ENCODE measurements at regions not wholly inside any gene's neighbourhood (a gene's known extent, or its start where the extent isn't known, plus 50 kb on each side); places are given as distances from the start of the nearest gene placed in this dataset.
"Not testable (repeated sequence)": the region's sequence is repeated elsewhere in the genome, so short reads cannot be mapped to it uniquely, and the experiment has no call there.

DNA sequence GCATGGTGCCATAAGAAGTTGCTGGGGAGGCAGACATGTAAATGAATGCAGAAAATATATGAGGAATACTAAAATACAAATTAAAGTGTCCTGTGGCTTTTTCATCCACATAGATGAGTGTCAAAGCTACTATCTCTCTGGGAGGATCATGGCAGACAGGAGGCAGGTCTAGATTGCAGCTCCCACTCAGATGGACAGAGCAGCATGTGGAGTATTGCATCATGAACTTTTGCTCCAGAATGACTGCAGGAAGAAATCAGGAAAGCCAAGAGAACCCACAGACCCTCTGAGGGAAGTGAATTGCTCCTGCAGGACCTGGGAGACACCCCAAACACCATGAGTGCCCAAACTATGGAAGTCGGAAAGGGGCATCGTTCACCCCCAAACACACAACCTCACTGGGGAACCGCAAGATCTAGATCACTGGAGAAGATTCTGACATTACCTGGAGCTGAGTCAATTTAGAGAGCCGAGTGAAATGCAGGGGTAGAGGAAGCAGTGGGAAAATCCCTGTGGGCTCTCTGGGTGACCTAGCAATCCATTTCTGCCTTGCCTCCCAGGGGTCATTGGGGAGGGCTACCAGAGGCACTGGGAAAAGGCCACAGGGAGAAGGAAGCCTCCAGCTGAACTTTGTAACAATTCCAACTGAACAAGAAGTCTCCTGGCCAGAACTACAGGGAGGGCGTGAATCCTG lies 61.0 kb upstream of the PRSS3 start:
- not testable (repeated sequence) for H3K27me3 ChIP-seq (ENCODE audit: insufficient read depth); H3F3A ChIP-seq (replicated peaks; ENCODE audit: low read depth); H3K27me3 Mint-ChIP-seq (ENCODE audit: insufficient read depth, low read depth, poor library complexity); H3K9me2 ChIP-seq (ENCODE audit: insufficient read depth); ATAC-seq; H3K9me3 Mint-ChIP-seq; H3K79me2 ChIP-seq (replicated peaks; ENCODE audit: insufficient read depth); DNase-seq (ENCODE audit: low spot score); H3K27ac ChIP-seq (ENCODE audit: low read depth); H4K20me1 ChIP-seq (replicated peaks; ENCODE audit: insufficient read depth); H3K4me1 ChIP-seq (ENCODE audit: insufficient read depth); H3K36me3 Mint-ChIP-seq (ENCODE audit: low read depth); H2AFZ ChIP-seq; H3K36me3 ChIP-seq (ENCODE audit: insufficient read depth); H3K4me3 Mint-ChIP-seq; H3K4me1 Mint-ChIP-seq; H3K4me2 ChIP-seq; H3K4me3 ChIP-seq
- peak overlapping the region; percentile 14; the same call in 1 of the 2 replicates for H3K27ac Mint-ChIP-seq

DNA sequence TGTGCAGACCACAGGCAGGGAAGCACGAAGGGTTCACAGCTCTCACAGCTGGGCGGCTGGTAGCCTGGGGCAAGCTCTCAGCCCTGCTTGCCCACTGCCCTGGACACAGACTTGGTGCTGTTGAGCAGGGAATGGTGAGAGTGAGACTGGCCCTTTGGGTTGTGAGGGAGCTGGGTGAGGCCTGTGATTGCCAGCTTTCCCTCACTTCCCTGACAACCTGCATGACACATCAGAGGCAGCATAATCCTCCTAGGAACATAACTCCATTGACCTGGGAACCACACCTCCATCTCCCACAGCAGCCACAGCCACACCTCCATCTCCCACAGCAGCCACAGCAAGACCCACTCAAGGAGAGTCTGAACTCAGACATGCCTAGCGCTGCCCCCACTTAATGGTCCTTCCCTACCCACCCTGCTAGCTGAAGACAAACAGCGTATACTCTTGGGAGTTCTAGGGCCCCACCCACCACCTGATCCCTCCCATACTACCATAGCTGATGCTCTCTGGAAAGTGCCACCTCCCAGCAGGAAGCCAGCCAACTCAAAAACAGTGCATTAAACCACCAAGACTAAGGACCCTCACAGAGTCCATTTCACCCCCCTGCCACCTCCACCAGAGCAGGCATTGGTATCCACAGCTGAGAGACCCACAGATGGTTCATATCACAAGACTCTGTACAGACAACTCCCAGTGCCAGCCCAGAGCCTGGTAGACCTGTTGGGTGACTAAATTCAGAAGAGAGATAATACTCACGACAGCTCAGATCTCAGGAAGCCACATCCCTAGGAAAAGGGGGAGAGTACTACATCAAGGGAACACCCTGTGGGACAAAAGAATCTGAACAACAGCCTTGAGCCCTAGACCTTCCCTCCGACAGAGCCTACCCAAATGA lies 60.2 kb upstream of the PRSS3 start:
- not testable (repeated sequence) for H3K79me2 ChIP-seq (replicated peaks; ENCODE audit: insufficient read depth); H3K9me3 Mint-ChIP-seq; H3K36me3 ChIP-seq (ENCODE audit: insufficient read depth); H3K4me3 ChIP-seq; H3K9me2 ChIP-seq (ENCODE audit: insufficient read depth); DNase-seq (ENCODE audit: low spot score); H3K4me1 Mint-ChIP-seq; ATAC-seq; H2AFZ ChIP-seq; H3K4me1 ChIP-seq (ENCODE audit: insufficient read depth); H3K27me3 ChIP-seq (ENCODE audit: insufficient read depth); H3K4me3 Mint-ChIP-seq; H4K20me1 ChIP-seq (replicated peaks; ENCODE audit: insufficient read depth); H3K27ac Mint-ChIP-seq; H3K27ac ChIP-seq (ENCODE audit: low read depth); H3K36me3 Mint-ChIP-seq (ENCODE audit: low read depth); H3K4me2 ChIP-seq; H3F3A ChIP-seq (replicated peaks; ENCODE audit: low read depth); H3K27me3 Mint-ChIP-seq (ENCODE audit: insufficient read depth, low read depth, poor library complexity)

DNA sequence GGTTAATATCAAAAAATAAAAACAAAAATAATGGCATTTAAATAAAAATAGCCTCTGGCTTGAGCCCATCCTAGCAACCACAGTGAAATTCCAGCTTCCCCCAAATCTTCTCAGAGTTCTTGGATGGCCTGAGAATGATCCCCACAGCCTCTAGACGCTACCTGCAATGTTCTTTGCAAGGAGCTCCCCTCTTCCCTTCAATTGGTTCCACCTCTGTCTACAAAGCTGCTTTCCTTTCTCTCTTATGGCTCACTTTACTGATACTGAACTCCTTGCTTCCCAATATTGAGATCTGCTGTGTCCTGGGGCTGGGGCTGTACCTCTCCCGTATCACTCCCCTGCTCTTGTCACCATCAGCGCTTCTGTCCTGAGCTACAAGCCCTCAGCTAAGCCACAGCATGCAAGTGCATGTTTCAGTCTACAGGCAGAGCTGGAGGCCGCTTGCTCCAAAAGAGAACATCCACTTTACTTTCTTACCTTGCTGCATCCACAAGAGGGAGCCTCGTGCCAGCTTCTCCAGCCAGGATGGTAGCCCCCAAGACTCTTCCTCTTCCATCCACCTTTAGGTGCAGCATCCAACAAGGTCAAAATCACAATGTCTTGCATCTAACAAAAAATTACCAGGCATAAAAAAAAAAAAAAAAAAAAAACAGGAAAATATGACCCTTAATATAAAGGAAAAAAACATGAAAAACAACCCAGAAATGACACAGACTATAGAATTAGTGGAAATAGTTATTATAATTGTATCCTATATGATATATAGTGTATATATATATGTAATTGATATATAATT lies 57.4 kb upstream of the PRSS3 start:
- Mint-ChIP-seq H3K27me3 (ENCODE audit: insufficient read depth, low read depth, poor library complexity) (peaks cover 2% of the 10 kb centered on the region), H3K4me1 (peaks cover 3% of the 10 kb centered on the region; the same call in 2 of the 3 replicates), H3K9me3 (no peaks in the 10 kb centered on the region), H3K4me3 (no peak overlapping the region), H3K36me3 (ENCODE audit: low read depth) (no peaks in the 10 kb centered on the region), H3K27ac (no peak overlapping the region)
- Histone ChIP-seq H3K27ac (ENCODE audit: low read depth) (no peak overlapping the region), H3K36me3 (ENCODE audit: insufficient read depth) (no peaks in the 10 kb centered on the region), H3K9me2 (ENCODE audit: insufficient read depth) (no peaks in the 10 kb centered on the region), H2AFZ (no peak overlapping the region), H3K27me3 (ENCODE audit: insufficient read depth) (no peaks in the 10 kb centered on the region), H3F3A (replicated peaks; ENCODE audit: low read depth) (no peaks in the 10 kb centered on the region), H3K4me3 (no peak overlapping the region), H3K79me2 (replicated peaks; ENCODE audit: insufficient read depth) (no peaks in the 10 kb centered on the region), H3K4me1 (ENCODE audit: insufficient read depth) (no peaks in the 10 kb centered on the region), H3K4me2 (no peak overlapping the region), H4K20me1 (replicated peaks; ENCODE audit: insufficient read depth) (no peaks in the 10 kb centered on the region)
- DNase-seq (ENCODE audit: low spot score) = peak; percentile 88
- peak; percentile 99 for ATAC-seq
- TF ChIP-seq NANOG (IDR thresholded peaks at IDR 0.05; ENCODE audit: borderline replicate concordance) = no peak
- TF ChIP-seq, protein P1, sequence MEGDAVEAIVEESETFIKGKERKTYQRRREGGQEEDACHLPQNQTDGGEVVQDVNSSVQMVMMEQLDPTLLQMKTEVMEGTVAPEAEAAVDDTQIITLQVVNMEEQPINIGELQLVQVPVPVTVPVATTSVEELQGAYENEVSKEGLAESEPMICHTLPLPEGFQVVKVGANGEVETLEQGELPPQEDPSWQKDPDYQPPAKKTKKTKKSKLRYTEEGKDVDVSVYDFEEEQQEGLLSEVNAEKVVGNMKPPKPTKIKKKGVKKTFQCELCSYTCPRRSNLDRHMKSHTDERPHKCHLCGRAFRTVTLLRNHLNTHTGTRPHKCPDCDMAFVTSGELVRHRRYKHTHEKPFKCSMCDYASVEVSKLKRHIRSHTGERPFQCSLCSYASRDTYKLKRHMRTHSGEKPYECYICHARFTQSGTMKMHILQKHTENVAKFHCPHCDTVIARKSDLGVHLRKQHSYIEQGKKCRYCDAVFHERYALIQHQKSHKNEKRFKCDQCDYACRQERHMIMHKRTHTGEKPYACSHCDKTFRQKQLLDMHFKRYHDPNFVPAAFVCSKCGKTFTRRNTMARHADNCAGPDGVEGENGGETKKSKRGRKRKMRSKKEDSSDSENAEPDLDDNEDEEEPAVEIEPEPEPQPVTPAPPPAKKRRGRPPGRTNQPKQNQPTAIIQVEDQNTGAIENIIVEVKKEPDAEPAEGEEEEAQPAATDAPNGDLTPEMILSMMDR (conservative IDR thresholded peaks at IDR 0.05; ENCODE audit: low read depth in 2 of 2) = peak; percentile 68 to 94
- no peak for TF ChIP-seq STAT1 (IDR thresholded peaks at IDR 0.05; ENCODE audit: unreplicated experiment)
- TF ChIP-seq EZH2phosphoT487 (IDR thresholded peaks at IDR 0.05; ENCODE audit: unreplicated experiment) = no peak
- no peak for TF ChIP-seq ZNF114 (CRISPR knock-in tag; IDR thresholded peaks at IDR 0.05)

Data from GM23338 (cell line).